ENCODE measurements at regions not wholly inside any gene's neighbourhood (a gene's known extent, or its start where the extent isn't known, plus 50 kb on each side); places are given as distances from the start of the nearest gene placed in this dataset.

DNA sequence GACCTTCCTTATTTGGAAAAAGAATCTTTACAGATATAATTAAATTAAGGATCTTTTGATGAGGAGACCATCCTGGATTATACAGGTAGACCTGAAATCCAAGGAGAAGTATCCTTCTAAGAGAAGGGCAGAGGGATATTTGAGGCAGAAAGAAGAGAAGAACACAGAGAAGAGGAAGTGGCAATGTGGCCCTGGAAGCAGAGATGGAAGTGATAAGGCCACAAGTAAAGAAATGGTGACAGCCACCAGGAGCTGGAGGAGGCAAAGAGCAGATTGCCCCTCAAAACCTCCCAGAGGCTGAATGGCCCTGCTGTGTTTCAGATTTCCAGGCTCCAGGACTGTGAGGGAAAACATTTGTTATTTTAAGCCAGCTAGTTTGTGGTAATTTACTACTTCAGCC is 93.0 kb upstream of the ANKRD55 start:
- H3K4me3 ChIP-seq (ENCODE audit: low read length) = no peak overlapping the region
- DNase-seq (ENCODE audit: low read depth) = no peak
- TF ChIP-seq, protein P1, sequence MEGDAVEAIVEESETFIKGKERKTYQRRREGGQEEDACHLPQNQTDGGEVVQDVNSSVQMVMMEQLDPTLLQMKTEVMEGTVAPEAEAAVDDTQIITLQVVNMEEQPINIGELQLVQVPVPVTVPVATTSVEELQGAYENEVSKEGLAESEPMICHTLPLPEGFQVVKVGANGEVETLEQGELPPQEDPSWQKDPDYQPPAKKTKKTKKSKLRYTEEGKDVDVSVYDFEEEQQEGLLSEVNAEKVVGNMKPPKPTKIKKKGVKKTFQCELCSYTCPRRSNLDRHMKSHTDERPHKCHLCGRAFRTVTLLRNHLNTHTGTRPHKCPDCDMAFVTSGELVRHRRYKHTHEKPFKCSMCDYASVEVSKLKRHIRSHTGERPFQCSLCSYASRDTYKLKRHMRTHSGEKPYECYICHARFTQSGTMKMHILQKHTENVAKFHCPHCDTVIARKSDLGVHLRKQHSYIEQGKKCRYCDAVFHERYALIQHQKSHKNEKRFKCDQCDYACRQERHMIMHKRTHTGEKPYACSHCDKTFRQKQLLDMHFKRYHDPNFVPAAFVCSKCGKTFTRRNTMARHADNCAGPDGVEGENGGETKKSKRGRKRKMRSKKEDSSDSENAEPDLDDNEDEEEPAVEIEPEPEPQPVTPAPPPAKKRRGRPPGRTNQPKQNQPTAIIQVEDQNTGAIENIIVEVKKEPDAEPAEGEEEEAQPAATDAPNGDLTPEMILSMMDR (conservative IDR thresholded peaks at IDR 0.05; ENCODE audit: low read length) = no peak

DNA sequence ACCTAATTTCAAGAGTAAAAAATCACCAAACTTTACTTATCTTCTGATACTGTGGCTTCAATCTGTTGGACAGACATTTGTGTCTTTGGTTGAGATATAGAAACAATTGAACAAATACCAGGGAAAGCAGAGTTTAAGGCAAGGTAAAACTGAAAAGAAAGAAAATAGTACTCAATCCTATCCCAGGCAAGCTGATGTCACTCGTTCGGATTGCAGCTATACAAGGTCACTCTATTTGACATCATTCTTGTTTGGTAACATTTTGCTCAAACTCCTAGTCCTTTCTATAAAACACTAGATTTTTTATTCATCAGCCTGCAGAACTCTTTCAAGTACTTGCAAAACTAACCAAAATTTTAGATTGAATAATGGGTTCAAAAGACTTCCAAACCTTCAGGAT is 91.9 kb upstream of the ANKRD55 start:
- TF ChIP-seq, protein P1 (conservative IDR thresholded peaks at IDR 0.05; ENCODE audit: low read length) = no peak
- DNase-seq (ENCODE audit: low read depth) = no peak
- no peak overlapping the region for H3K4me3 ChIP-seq (ENCODE audit: low read length)

DNA sequence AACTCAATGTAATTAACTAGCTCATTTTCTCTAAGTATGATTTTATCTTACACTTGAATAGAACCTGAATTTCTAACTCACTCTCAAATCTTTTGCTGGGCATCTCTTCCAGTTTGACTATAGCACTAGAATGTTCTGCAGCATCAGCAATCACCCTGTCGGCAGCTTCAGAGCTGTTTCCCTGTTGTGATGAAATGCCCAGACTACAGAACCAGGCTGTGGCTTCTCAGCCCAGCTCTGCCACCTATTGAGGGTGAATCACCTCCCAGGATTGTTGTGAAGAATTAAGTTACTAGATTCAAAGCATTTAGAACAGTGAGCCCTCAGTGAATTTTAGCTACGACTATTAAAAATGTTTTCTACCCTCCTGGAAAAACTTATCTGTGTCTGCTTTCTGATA is 90.4 kb upstream of the ANKRD55 start:
- TF ChIP-seq, protein P1 (conservative IDR thresholded peaks at IDR 0.05; ENCODE audit: low read length) = peak; percentile 8
- no peak overlapping the region for H3K4me3 ChIP-seq (ENCODE audit: low read length)
- peak; percentile 65 for DNase-seq (ENCODE audit: low read depth)

DNA sequence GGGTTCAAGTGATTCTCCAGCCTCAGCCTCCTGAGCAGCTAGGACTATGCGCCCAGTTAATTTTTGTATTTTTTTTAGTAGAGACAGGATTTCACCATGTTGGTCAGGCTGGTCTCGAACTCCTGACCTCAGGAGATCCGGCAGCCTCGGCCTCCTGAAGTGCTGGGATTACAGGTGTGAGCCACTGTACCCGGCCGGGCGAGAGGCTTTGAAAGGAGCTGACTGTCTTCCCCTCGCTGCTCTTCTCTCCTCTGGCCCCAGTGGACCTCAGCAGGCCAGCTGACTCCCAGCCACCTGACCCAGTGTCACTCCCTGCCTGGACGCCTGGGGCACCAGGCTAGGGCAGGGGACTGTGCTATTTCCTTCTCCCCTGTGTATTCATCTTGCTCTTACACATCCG is 89.5 kb upstream of the ANKRD55 start:
- H3K4me3 ChIP-seq (ENCODE audit: low read length) = no peak overlapping the region
- TF ChIP-seq, protein P1 (conservative IDR thresholded peaks at IDR 0.05; ENCODE audit: low read length) = no peak
- no peak for DNase-seq (ENCODE audit: low read depth)

DNA sequence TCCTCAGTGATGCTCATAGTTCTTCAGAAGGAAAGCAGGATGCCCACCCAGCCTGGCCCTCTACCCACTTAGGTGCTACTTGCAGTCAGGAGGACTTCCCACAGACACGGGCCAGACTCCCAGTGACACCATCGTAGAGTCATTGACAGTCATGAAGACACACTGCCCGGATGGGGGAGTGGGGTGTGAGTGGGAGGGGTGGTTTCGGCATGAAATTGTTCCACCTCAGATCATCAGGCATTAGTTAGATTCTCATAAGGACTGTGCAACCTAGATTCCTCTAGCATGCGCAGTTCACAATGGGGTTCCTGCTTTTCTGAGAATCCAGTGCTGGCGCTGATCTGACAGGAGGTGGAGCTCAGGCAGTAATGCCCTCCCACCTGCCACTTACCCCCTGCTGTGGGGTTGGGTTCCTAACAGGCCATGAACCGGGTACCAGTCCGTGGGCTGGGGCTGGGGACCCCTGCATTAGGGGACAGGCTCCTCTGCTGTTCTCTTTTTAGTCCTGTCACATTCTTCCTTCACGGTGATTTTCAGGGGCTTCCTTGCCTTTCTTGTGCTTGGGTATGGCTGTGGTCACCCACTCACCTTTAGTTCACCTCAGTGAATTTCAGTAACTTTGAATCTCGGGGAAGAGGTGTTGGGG is 88.2 kb upstream of the ANKRD55 start:
- H3K4me3 ChIP-seq (ENCODE audit: low read length) = no peak overlapping the region
- TF ChIP-seq, protein P1 (conservative IDR thresholded peaks at IDR 0.05; ENCODE audit: low read length) = no peak
- DNase-seq (ENCODE audit: low read depth) = no peak

DNA sequence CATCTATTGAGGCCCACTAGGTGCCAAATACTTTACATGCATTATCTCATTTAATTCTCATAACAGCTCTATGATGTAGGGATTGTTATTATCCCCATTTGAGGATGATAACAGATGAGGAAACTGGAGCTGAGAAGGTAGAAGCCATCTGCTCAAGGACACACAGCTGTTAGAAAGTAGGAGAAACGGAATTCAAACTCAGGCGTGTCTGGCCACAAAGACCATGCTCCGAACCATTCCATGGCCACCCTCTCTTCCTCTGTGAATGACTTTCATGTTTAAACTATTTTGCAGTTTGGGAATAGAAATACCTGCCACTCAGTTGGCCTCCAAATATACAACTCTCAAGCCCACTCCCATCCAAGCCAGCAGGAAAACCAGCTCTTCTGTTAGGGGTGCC is 87.6 kb upstream of the ANKRD55 start:
- no peak overlapping the region for H3K4me3 ChIP-seq (ENCODE audit: low read length)
- no peak for DNase-seq (ENCODE audit: low read depth)
- TF ChIP-seq, protein P1 (conservative IDR thresholded peaks at IDR 0.05; ENCODE audit: low read length) = no peak

DNA sequence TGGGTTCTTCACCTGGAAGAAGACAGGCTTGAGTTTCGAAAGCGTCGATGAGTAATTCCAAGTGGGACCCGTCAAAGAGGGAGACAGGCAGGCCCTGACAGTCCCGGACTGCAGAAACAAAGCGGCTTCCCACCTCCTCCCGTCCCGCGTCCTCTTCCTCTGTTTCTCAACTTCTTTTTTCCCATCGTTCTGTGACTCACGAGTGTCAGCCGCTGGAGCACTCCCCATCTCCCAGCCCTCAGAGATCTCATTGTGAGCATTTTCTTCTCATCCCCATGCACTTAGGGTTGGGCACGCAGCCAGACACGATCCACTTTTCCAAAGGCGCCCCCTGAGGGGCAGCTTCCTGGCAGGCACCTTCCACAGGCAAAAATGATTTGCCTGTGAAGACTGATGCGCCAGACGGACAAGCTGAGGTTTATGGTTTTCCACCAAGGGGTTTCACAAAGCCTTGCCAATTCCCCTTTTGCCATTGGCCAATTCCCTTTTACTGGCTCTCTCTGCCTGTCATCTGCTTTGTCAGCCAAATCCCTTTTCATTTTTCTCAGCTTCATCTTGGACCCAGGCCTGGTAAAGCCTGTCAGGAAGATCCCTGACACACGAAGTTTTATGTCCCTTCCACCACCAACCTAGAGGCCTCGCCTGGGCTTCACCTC is 86.5 kb upstream of the ANKRD55 start:
- TF ChIP-seq, protein P1 (conservative IDR thresholded peaks at IDR 0.05; ENCODE audit: low read length) = no peak
- peak; percentile 41 for DNase-seq (ENCODE audit: low read depth)
- H3K4me3 ChIP-seq (ENCODE audit: low read length) = no peak overlapping the region
